Smooth muscle cell (in vitro differentiated cells): ENCODE measurements at regions not wholly inside any gene's neighbourhood (a gene's known extent, or its start where the extent isn't known, plus 50 kb on each side); places are given as distances from the start of the nearest gene placed in this dataset. TPM values are rescaled to one million over a fixed set of nuclear protein-coding genes. Genes with fewer than 3 reads are reported as not detected.

Source experiments
- DNase-seq: peaks from one replicate; lab custom pipeline; 2025; ENCODE audit not compliant: unreplicated experiment; lab: John Stamatoyannopoulos, UW
- H2AFZ ChIP-seq: fragments of 200-600 bp; sonication (generic); 2 replicates; pipeline ENCODE4 v1.6.0; 2016; ENCODE audit warnings: antibody characterized with exemption, low read depth, mild to moderate bottlenecking
- H3F3A ChIP-seq: fragments of 200-600 bp; sonication (generic); 2 replicates; pipeline ENCODE4 v1.6.0; 2017; ENCODE audit warnings: antibody characterized with exemption, low read depth
- H3K27ac ChIP-seq: fragments of 200-600 bp; sonication (generic); 2 replicates; pipeline ENCODE4 v1.5.1; 2016; ENCODE audit warnings: low read depth, mild to moderate bottlenecking
- H3K27me3 ChIP-seq: fragments of 200-600 bp; sonication (generic); 2 replicates; pipeline ENCODE4 v1.6.1; 2016; ENCODE audit warnings: low read depth, mild to moderate bottlenecking
- H3K36me3 ChIP-seq: fragments of 200-600 bp; sonication (generic); 2 replicates; pipeline ENCODE4 v1.5.1; 2016; ENCODE audit warnings: low read depth
- H3K4me1 ChIP-seq: fragments of 200-600 bp; sonication (generic); 2 replicates; pipeline ENCODE4 v1.5.1; 2016; ENCODE audit warnings: low read depth
- H3K4me2 ChIP-seq: fragments of 200-600 bp; sonication (generic); 2 replicates; pipeline ENCODE4 v1.6.0; 2016; ENCODE audit warnings: mild to moderate bottlenecking
- H3K4me3 ChIP-seq: fragments of 200-600 bp; sonication (generic); 2 replicates; pipeline ENCODE4 v1.5.1; 2016; ENCODE audit warnings: mild to moderate bottlenecking
- H3K79me2 ChIP-seq: fragments of 200-600 bp; sonication (generic); 2 replicates; pipeline ENCODE4 v1.6.0; 2016; ENCODE audit warnings: low read depth, mild to moderate bottlenecking
- H3K9ac ChIP-seq: fragments of 200-600 bp; sonication (generic); 2 replicates; pipeline ENCODE4 v1.6.0; 2016; ENCODE audit warnings: low read depth
- H3K9me3 ChIP-seq: fragments of 200-600 bp; sonication (generic); replicated peaks from 2 replicates; pipeline ENCODE4 v1.5.1; 2016; ENCODE audit warnings: low read depth
- H4K20me1 ChIP-seq: fragments of 200-600 bp; sonication (generic); 2 replicates; pipeline ENCODE4 v1.6.0; 2016; ENCODE audit warnings: low read depth
- CTCF ChIP-seq: fragments of 200-600 bp; sonication (generic); IDR thresholded peaks from 2 replicates; pipeline ENCODE4 v1.5.1; 2017; ENCODE audit warnings: borderline replicate concordance, mild to moderate bottlenecking, antibody characterized with exemption; ENCODE audit not compliant: insufficient read depth, poor library complexity, severe bottlenecking
- WGBS: methylation state at CpG from one replicate; pipeline ENCODE4 v1.1.7; 2016; ENCODE audit warnings: low lambda C conversion rate; 5-methylcytosine and 5-hydroxymethylcytosine counted together
- small RNA-seq: library from RNA; depleted of rRNA; stranded (forward); fragments of <200 nt; gene quantifications from one replicate; pipeline ENCODE3, GENCODE V24; 2014

- no peaks in the 10 kb centered on the region for H3K27me3 ChIP-seq
- H3K9ac ChIP-seq, result no peak overlapping the region
- H2AFZ ChIP-seq, result no peak overlapping the region
- H4K20me1 ChIP-seq, result no peaks in the 10 kb centered on the region
- H3K9me3 ChIP-seq, result no peaks in the 10 kb centered on the region
- no peak overlapping the region for H3K4me3 ChIP-seq
- no peak overlapping the region for H3K4me2 ChIP-seq
- no peaks in the 10 kb centered on the region for H3K36me3 ChIP-seq
- H3K27ac ChIP-seq, result no peak overlapping the region
- DNase-seq, result no peak
- H3K4me1 ChIP-seq, result peaks cover 9% of the 10 kb centered on the region
- no peaks in the 10 kb centered on the region for H3F3A ChIP-seq
- TF ChIP-seq CTCF, result no peak
- no peaks in the 10 kb centered on the region for H3K79me2 ChIP-seq
- WGBS, result 71% methylated on average over 2 of the region's 2 CpGs
Measured at GRCh38 chr4:97507587-97508245, 635.6 kb downstream of the STPG2 start.

Small RNA genes in the stretch of these regions (small RNA-seq; reads per million reads assigned to genes)
- gene COX7A2P2 (0.13 reads per million), gene RNU6-34P (not detected)
